H1 (cell line): ENCODE measurements at regions not wholly inside any gene's neighbourhood (a gene's known extent, or its start where the extent isn't known, plus 50 kb on each side); places are given as distances from the start of the nearest gene placed in this dataset.

Source experiments
- CEBPB ChIP-seq: IDR thresholded peaks from 2 replicates; pipeline ENCODE4 v1.6.1; 2012; ENCODE audit warnings: low read depth, low read length
- RNF2 ChIP-seq: fragments of 200-900, 300-1000 bp; sonication (generic); IDR thresholded peaks from 2 replicates; pipeline ENCODE4 v1.7.1; 2016; ENCODE audit warnings: borderline replicate concordance, low read depth, mild to moderate bottlenecking, antibody characterized with exemption, low read length; ENCODE audit not compliant: poor library complexity, severe bottlenecking; ENCODE audit errors: missing control alignments
- TAF1 ChIP-seq: IDR thresholded peaks from 2 replicates; pipeline ENCODE4 v1.6.1; 2011; ENCODE audit warnings: mild to moderate bottlenecking, low read depth, low read length
- TAF7 ChIP-seq: optimal IDR thresholded peaks from 2 replicates; pipeline ENCODE3; 2011; ENCODE audit warnings: low read depth, mild to moderate bottlenecking, inconsistent platforms, low read length, moderate library complexity, borderline replicate concordance
- TBP ChIP-seq: IDR thresholded peaks from 2 replicates; pipeline ENCODE4 v1.6.1; 2011; ENCODE audit warnings: low read depth, low read length, improper control_type of control experiment
- YY1 ChIP-seq: IDR thresholded peaks from 2 replicates; pipeline ENCODE4 v1.6.1; 2011; ENCODE audit warnings: low read depth, mild to moderate bottlenecking, low read length

- TF ChIP-seq RNF2 = no peak
- TF ChIP-seq TAF1 = no peak
- no peak for TF ChIP-seq TBP
- TF ChIP-seq TAF7 = no peak
- no peak for TF ChIP-seq CEBPB
- no peak for TF ChIP-seq YY1
Observed at GRCh38 chr6:85172705-85173104, 277.2 kb upstream of the NT5E start (continued).
